ENCODE measurements at regions not wholly inside any gene's neighbourhood (a gene's known extent, or its start where the extent isn't known, plus 50 kb on each side); places are given as distances from the start of the nearest gene placed in this dataset.

DNA sequence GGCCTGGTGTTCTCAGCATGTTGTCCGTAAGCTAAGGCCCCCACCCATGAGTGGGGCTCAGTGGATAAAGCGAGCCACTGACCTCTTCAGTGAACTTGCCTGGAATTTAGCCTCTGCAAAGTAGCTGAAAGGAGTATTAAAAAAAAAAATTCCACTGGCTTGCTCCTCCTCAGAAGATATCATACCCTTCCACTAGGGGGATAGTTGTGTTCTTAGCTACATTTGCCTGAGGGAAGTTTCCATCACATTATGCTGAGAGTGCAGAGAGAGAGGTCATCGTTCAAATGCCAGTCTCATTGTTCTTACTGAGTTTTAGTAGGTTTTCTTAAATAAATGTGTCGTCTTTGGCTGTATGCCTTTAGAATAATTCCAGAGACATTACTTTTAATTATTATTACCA, 879.7 kb downstream of the JRKL start:
- no peak for TF ChIP-seq CEBPB (IDR thresholded peaks at IDR 0.05; ENCODE audit: borderline replicate concordance in 1 of 2, low read depth in 2 of 2, low read length in 2 of 2)
- TF ChIP-seq, protein P1, sequence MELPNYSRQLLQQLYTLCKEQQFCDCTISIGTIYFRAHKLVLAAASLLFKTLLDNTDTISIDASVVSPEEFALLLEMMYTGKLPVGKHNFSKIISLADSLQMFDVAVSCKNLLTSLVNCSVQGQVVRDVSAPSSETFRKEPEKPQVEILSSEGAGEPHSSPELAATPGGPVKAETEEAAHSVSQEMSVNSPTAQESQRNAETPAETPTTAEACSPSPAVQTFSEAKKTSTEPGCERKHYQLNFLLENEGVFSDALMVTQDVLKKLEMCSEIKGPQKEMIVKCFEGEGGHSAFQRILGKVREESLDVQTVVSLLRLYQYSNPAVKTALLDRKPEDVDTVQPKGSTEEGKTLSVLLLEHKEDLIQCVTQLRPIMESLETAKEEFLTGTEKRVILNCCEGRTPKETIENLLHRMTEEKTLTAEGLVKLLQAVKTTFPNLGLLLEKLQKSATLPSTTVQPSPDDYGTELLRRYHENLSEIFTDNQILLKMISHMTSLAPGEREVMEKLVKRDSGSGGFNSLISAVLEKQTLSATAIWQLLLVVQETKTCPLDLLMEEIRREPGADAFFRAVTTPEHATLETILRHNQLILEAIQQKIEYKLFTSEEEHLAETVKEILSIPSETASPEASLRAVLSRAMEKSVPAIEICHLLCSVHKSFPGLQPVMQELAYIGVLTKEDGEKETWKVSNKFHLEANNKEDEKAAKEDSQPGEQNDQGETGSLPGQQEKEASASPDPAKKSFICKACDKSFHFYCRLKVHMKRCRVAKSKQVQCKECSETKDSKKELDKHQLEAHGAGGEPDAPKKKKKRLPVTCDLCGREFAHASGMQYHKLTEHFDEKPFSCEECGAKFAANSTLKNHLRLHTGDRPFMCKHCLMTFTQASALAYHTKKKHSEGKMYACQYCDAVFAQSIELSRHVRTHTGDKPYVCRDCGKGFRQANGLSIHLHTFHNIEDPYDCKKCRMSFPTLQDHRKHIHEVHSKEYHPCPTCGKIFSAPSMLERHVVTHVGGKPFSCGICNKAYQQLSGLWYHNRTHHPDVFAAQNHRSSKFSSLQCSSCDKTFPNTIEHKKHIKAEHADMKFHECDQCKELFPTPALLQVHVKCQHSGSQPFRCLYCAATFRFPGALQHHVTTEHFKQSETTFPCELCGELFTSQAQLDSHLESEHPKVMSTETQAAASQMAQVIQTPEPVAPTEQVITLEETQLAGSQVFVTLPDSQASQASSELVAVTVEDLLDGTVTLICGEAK (IDR thresholded peaks at IDR 0.05; ENCODE audit: borderline replicate concordance), result no peak
- TF ChIP-seq GABPA (IDR thresholded peaks at IDR 0.05; ENCODE audit: low read depth), result no peak
- no peak for TF ChIP-seq KAT2A (conservative IDR thresholded peaks at IDR 0.05; ENCODE audit: control insufficient read depth, low read depth, low read length)
- no peak for TF ChIP-seq POLR2AphosphoS5 (IDR thresholded peaks at IDR 0.05; ENCODE audit: low read length)
- TF ChIP-seq JUNB (IDR thresholded peaks at IDR 0.05), result no peak

All from GM12878 (cell line).